HFF-Myc (cell line): ENCODE measurements at regions not wholly inside any gene's neighbourhood (a gene's known extent, or its start where the extent isn't known, plus 50 kb on each side); places are given as distances from the start of the nearest gene placed in this dataset.

Experiments used
- DNase-seq: peaks from one replicate; pipeline ENCODE4 v3.0.0-alpha.2; 2011; ENCODE audit warnings: low read depth; ENCODE audit errors: extremely low read depth
- H3K4me3 ChIP-seq: replicated peaks from 2 replicates; pipeline ENCODE4 v1.5.1; 2011; ENCODE audit warnings: low read depth, mild to moderate bottlenecking, control low read depth, low read length
- TF ChIP-seq, protein P1 (sequence below): IDR thresholded peaks from 2 replicates; pipeline ENCODE4 v1.5.1; 2012; ENCODE audit warnings: mild to moderate bottlenecking, low read depth, low read length, control low read depth; ENCODE audit errors: missing control alignments

DNA sequence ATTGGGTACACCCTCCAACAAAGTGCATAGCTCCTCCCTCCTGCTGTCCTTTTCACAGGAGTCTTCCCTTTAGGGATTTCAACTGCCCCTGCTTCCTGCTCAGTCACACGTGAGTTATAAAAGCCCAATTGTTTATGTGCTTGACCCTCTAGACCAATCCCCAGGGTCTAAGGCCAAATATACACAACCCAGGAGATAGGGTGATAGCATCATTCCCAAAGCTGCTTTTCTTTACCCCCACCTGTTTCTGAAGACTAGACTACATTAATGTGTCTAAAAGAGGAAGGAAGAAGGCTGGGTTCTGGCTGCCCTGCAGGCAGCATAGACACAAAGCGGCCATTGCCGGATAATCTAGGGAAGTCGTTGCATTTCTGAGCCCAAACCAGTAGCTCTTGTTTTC is 526.7 kb upstream of the FRG1 start:
- DNase-seq = no peak
- TF ChIP-seq, protein P1, sequence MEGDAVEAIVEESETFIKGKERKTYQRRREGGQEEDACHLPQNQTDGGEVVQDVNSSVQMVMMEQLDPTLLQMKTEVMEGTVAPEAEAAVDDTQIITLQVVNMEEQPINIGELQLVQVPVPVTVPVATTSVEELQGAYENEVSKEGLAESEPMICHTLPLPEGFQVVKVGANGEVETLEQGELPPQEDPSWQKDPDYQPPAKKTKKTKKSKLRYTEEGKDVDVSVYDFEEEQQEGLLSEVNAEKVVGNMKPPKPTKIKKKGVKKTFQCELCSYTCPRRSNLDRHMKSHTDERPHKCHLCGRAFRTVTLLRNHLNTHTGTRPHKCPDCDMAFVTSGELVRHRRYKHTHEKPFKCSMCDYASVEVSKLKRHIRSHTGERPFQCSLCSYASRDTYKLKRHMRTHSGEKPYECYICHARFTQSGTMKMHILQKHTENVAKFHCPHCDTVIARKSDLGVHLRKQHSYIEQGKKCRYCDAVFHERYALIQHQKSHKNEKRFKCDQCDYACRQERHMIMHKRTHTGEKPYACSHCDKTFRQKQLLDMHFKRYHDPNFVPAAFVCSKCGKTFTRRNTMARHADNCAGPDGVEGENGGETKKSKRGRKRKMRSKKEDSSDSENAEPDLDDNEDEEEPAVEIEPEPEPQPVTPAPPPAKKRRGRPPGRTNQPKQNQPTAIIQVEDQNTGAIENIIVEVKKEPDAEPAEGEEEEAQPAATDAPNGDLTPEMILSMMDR = no peak
- no peak overlapping the region for H3K4me3 ChIP-seq

DNA sequence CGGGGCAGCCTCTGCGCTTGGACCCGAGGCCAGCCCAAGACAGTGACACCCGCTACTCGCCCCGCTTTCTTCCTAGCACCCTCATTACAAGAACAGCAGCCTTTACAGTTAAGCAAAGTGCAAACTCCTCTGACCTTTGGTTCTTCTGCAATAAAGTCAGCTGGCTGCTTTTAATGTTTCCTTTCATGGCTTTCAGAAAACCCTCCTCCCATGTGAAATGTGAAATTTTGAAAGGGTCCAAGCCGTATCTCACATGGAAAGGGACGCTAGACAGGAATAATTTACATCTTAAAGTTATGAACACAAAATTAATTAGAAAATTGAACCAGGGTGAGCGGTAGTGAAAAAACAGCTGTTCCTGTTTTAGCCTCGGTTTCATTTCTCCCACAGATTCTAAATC is 520.1 kb upstream of the FRG1 start:
- TF ChIP-seq, protein P1 = no peak
- DNase-seq = no peak
- no peak overlapping the region for H3K4me3 ChIP-seq

DNA sequence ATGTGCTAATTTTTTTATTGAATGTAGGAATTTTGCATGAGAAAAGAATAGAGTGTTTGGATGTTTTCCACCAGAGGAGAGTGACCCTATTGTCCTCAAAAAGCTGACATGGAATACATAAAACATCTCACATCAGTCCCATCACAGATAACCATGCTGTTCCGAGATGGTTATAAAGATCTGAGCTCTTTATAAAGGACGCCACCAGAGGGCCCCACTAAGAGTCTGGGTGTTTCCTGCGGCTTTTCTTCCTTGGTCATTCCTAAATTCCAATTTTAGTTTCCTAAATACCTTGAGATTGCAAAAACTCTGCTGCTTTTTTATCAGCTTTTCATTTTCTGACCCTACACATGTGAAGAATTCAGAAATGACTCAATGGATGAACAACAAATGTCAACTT is 504.5 kb upstream of the FRG1 start:
- no peak overlapping the region for H3K4me3 ChIP-seq
- DNase-seq = no peak
- TF ChIP-seq, protein P1 = peak; percentile 21

DNA sequence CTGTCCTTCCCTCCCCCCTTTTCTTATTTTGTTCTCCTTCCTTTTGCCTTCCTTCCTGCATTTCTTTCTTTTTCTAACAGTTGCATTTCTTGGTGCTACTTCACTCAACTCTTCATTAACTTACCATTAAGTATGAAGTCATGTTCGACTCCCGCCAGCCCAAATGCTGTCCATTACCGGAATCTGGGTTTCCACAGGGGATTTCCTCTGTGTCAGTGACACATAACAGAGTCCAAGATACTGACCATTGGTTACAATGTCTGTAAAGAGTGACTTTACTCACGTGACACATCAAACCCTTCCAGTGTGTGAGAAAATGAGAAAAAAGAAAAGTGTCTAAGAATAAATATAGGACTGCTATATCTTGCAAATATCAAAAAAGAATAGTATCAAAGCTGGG is 500.0 kb upstream of the FRG1 start:
- no peak for DNase-seq
- TF ChIP-seq, protein P1 = no peak
- no peak overlapping the region for H3K4me3 ChIP-seq

DNA sequence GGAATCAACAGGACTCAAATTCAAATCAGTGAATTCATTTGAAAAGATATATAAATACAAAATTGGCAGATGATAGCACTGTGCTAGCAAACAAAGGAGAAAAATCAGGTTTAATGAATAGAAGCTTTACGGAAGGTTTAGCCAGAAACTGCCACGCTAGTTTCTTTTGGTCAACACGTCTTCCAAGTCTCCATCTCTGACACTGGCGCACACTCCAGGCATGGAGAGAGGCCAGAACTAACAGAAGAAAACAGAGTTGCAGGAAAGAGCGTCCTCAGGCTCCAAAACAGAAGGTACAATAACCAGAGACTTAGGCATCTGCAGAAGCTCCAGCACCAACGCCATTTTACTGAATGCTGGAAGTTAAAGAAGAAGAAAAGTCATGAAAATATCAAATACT is 497.3 kb upstream of the FRG1 start:
- no peak for DNase-seq
- TF ChIP-seq, protein P1 = no peak

DNA sequence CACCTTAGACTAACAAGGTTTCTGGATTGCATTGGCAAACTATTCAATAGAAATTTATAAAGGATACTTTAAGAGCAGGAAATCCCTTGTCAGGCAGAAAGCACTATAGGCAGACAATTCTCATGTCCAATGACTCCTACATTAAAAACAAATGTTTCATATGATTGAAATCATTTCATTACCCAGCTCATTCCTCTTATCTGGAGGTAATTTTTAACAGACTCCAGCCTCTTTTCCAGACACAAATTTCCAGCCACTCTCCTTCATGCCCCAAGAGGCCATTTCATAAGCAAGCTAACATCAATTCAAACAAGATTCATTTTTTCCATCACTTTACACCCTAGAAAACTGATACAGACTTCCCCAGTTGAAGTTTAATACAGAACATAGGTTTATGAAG is 495.1 kb upstream of the FRG1 start:
- DNase-seq = no peak
- TF ChIP-seq, protein P1 = no peak
- no peak overlapping the region for H3K4me3 ChIP-seq

More for the DNA sequence above, 497.3 kb upstream of the FRG1 start:
- H3K4me3 ChIP-seq = no peak overlapping the region

DNA sequence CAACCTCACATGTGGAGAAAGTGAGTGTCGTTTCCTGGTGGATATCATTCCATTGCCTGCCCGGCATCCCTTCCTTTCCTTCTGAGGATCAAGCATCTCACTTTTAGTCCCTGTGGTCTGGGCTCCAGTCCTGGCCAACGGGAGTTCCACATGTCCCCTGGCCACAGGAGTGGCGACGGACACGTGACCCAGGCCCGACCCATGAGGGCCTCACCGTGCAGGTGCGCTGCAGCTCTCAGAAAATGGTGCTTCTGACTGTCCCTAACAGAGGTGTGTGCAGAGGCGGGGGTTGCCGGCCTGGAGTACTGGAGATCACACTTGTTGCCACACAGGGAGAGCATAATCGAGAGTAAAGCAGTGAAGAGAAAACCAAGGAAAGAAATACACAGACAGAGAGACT is 476.9 kb upstream of the FRG1 start:
- no peak for DNase-seq
- TF ChIP-seq, protein P1 = no peak
- no peak overlapping the region for H3K4me3 ChIP-seq
